Kidney (tissue), 13 donors: ENCODE measurements at regions not wholly inside any gene's neighbourhood (a gene's known extent, or its start where the extent isn't known, plus 50 kb on each side); places are given as distances from the start of the nearest gene placed in this dataset.

Experiments used
- DNase-seq, 5 donors: peaks; one replicate each; pipeline ENCODE4 v3.0.0-alpha.2; 2013 to 2020
- FAIRE-seq: peaks from 2 replicates; lab custom pipeline; 2012; peaks lifted over from hg19 to GRCh38; lab: Jason Lieb, UNC
- H3K27ac ChIP-seq, 2 donors: one replicate each; pipeline ENCODE4 v1.7.0; 2013; ENCODE audit warnings: low read depth in 2 of 2, low read length in 2 of 2, inconsistent platforms in 1 of 2
- H3K27me3 ChIP-seq: one replicate; pipeline ENCODE4 v1.7.1; 2013; ENCODE audit warnings: low read length, inconsistent platforms; ENCODE audit not compliant: control insufficient read depth, insufficient read depth
- H3K36me3 ChIP-seq, 3 donors: one replicate each; pipeline versions ENCODE4 v1.7.0 to v1.7.1; 2013; ENCODE audit warnings: low read length in 3 of 3, control low read depth in 1 of 3, inconsistent platforms in 1 of 3; ENCODE audit not compliant: insufficient read depth in 3 of 3, control insufficient read depth in 2 of 3
- H3K4me1 ChIP-seq, 3 donors: one replicate each; pipeline versions ENCODE4 v1.7.0 to v1.7.1; 2013; ENCODE audit warnings: low read length in 3 of 3, inconsistent platforms in 1 of 3, low read depth in 1 of 3; ENCODE audit not compliant: control insufficient read depth in 2 of 3, insufficient read depth in 2 of 3
- H3K4me3 ChIP-seq, 3 donors: one replicate each; pipeline versions ENCODE4 v1.7.0 to v1.8.1; 2013; ENCODE audit warnings: low read length in 3 of 3, control low read depth in 1 of 3, inconsistent platforms in 1 of 3
- H3K9ac ChIP-seq, 3 donors: one replicate each; pipeline versions ENCODE4 v1.7.0 to v1.7.1; 2013; ENCODE audit warnings: low read length in 3 of 3, control low read depth in 1 of 3, inconsistent platforms in 1 of 3
- H3K9me3 ChIP-seq, 3 donors: one replicate each; pipeline versions ENCODE4 v1.7.0 to v1.7.1; 2013; ENCODE audit warnings: low read length in 3 of 3, control low read depth in 1 of 3, inconsistent platforms in 1 of 3; ENCODE audit not compliant: control insufficient read depth in 2 of 3, insufficient read depth in 1 of 3
- CTCF ChIP-seq: IDR thresholded peaks from 3 replicates; pipeline ENCODE4 v1.5.1; 2012; ENCODE audit warnings: mild to moderate bottlenecking, moderate library complexity, borderline replicate concordance; ENCODE audit not compliant: insufficient read depth; ENCODE audit errors: extremely low read depth
- intact Hi-C: fragments of 100-400 bp; cut with DNase I; formaldehyde crosslinking; loops from one replicate; pipeline ENCODE4 v1.11.1; 2022
- donor health status: control.
- donor health status: control.
- donor health status: control.
- donor health status: control.
- donor health status: control.
- donor health status: DM: yes; HTN: yes; CAD: no.
- donor health status: Normal renal cell carcinoma (clear cell type).

GRCh38 chr9:108517651-108518365 lies 338.0 kb downstream of the ACTL7B start:
- FAIRE-seq (no peak), DNase-seq (no peak)
- no peaks in the 10 kb centered on the region for H3K9me3 ChIP-seq
- H3K27me3 ChIP-seq: no peaks in the 10 kb centered on the region
- no peaks in the 10 kb centered on the region for H3K4me1 ChIP-seq
- H3K36me3 ChIP-seq: no peaks in the 10 kb centered on the region
- intact Hi-C loops: no loop called here
- no peak overlapping the region for H3K4me3 ChIP-seq
- no peak for TF ChIP-seq CTCF
- H3K27ac ChIP-seq: no peak overlapping the region
- H3K9ac ChIP-seq: no peak overlapping the region

- H3K4me1 ChIP-seq: no peaks in the 10 kb centered on the region
- no peaks in the 10 kb centered on the region for H3K27me3 ChIP-seq
- FAIRE-seq (no peak), DNase-seq (no peak)
- intact Hi-C loops: no loop called here
- no peak for TF ChIP-seq CTCF
- H3K36me3 ChIP-seq: no peaks in the 10 kb centered on the region
- H3K4me3 ChIP-seq: no peak overlapping the region
- H3K9ac ChIP-seq: no peak overlapping the region
- H3K9me3 ChIP-seq: no peaks in the 10 kb centered on the region
- no peak overlapping the region for H3K27ac ChIP-seq
Observed at GRCh38 chr9:108516391-108516790, 339.4 kb downstream of the ACTL7B start.

- intact Hi-C loops: no loop called here
- no peaks in the 10 kb centered on the region for H3K4me1 ChIP-seq
- no peak overlapping the region for H3K27ac ChIP-seq
- FAIRE-seq: no peak
- no peak for TF ChIP-seq CTCF
- H3K27me3 ChIP-seq: no peaks in the 10 kb centered on the region
- DNase-seq: no peak
- H3K36me3 ChIP-seq: no peaks in the 10 kb centered on the region
- H3K9ac ChIP-seq: no peak overlapping the region
- no peaks in the 10 kb centered on the region for H3K9me3 ChIP-seq
- no peak overlapping the region for H3K4me3 ChIP-seq
Observed at GRCh38 chr9:108515856-108516255, 339.9 kb downstream of the ACTL7B start.
